Neural crest cell (in vitro differentiated cells): ENCODE measurements at regions not wholly inside any gene's neighbourhood (a gene's known extent, or its start where the extent isn't known, plus 50 kb on each side); places are given as distances from the start of the nearest gene placed in this dataset.

Experiments
- DNase-seq: peaks from one replicate; pipeline ENCODE4 v3.0.0; 2021; ENCODE audit warnings: low read depth, mixed read lengths, low spot score
- H3K27ac Mint-ChIP-seq: one replicate; pipeline ENCODE4 v1.8.0; 2021; ENCODE audit warnings: mild to moderate bottlenecking, mixed read lengths; ENCODE audit not compliant: unreplicated experiment
- H3K27me3 Mint-ChIP-seq: 2 replicates; pipeline ENCODE4 v1.8.0; 2021; ENCODE audit warnings: low read depth, mild to moderate bottlenecking, mixed read lengths
- H3K36me3 Mint-ChIP-seq: 2 replicates; pipeline ENCODE4 v1.8.0; 2021; ENCODE audit warnings: low read depth, mild to moderate bottlenecking, mixed read lengths
- H3K4me1 Mint-ChIP-seq: 2 replicates; pipeline ENCODE4 v1.8.0; 2021; ENCODE audit warnings: mixed read lengths
- H3K4me3 Mint-ChIP-seq: one replicate; pipeline ENCODE4 v1.8.0; 2021; ENCODE audit warnings: mild to moderate bottlenecking, mixed read lengths
- H3K9me3 Mint-ChIP-seq: 2 replicates; pipeline ENCODE4 v1.8.0; 2021; ENCODE audit warnings: mixed read lengths
- CTCF ChIP-seq: fragments of 200-600 bp; sonication (generic); conservative IDR thresholded peaks from 2 replicates; pipeline ENCODE4 v1.5.0; 2021; ENCODE audit warnings: antibody characterized with exemption, mild to moderate bottlenecking

- Mint-ChIP-seq H3K4me3 (no peak overlapping the region), H3K36me3 (peaks cover 7% of the 10 kb centered on the region), H3K27ac (no peak overlapping the region), H3K4me1 (no peaks in the 10 kb centered on the region), H3K9me3 (peaks cover 8% of the 10 kb centered on the region), H3K27me3 (no peaks in the 10 kb centered on the region)
- no peak for DNase-seq
- TF ChIP-seq CTCF, result no peak
Measured at GRCh38 chr15:20358779-20359414, 182.7 kb downstream of the GOLGA6L6 start.

GRCh38 chr15:20358066-20358778 lies 183.4 kb downstream of the GOLGA6L6 start:
- Mint-ChIP-seq H3K4me1 (no peaks in the 10 kb centered on the region), H3K4me3 (no peak overlapping the region), H3K27ac (no peak overlapping the region), H3K9me3 (peaks cover 8% of the 10 kb centered on the region), H3K27me3 (no peaks in the 10 kb centered on the region), H3K36me3 (peaks cover 7% of the 10 kb centered on the region)
- TF ChIP-seq CTCF, result no peak
- DNase-seq, result no peak

- peaks cover 8% of the 10 kb centered on the region for H3K9me3 Mint-ChIP-seq
- DNase-seq, result no peak
- H3K4me1 Mint-ChIP-seq, result no peaks in the 10 kb centered on the region
- H3K36me3 Mint-ChIP-seq, result peaks cover 10% of the 10 kb centered on the region
- TF ChIP-seq CTCF, result no peak
- H3K27ac Mint-ChIP-seq, result no peak overlapping the region
- no peaks in the 10 kb centered on the region for H3K27me3 Mint-ChIP-seq
- no peak overlapping the region for H3K4me3 Mint-ChIP-seq
Measured at GRCh38 chr15:20357481-20358065, 184.0 kb downstream of the GOLGA6L6 start.

- TF ChIP-seq CTCF, result no peak
- DNase-seq, result no peak
- Mint-ChIP-seq H3K9me3 (peaks cover 9% of the 10 kb centered on the region), H3K27ac (no peak overlapping the region), H3K4me3 (no peak overlapping the region), H3K27me3 (no peaks in the 10 kb centered on the region), H3K4me1 (no peaks in the 10 kb centered on the region), H3K36me3 (peaks cover 11% of the 10 kb centered on the region)
Measured at GRCh38 chr15:20356911-20357480, 184.6 kb downstream of the GOLGA6L6 start.

- peak; percentile 70 for TF ChIP-seq CTCF
- no peak for DNase-seq
- no peaks in the 10 kb centered on the region for H3K27me3 Mint-ChIP-seq
- H3K36me3 Mint-ChIP-seq, result peaks cover 13% of the 10 kb centered on the region
- peaks cover 11% of the 10 kb centered on the region for H3K9me3 Mint-ChIP-seq
- H3K4me3 Mint-ChIP-seq, result no peak overlapping the region
- H3K27ac Mint-ChIP-seq, result no peak overlapping the region
- no peaks in the 10 kb centered on the region for H3K4me1 Mint-ChIP-seq
Measured at GRCh38 chr15:20356444-20356910, 185.1 kb downstream of the GOLGA6L6 start.
